Parathyroid adenoma (tissue), 2 donors: ENCODE measurements at regions not wholly inside any gene's neighbourhood (a gene's known extent, or its start where the extent isn't known, plus 50 kb on each side); places are given as distances from the start of the nearest gene placed in this dataset.

Experiments
- H2AFZ ChIP-seq: fragments of 300-600 bp; sonication (generic); one replicate; pipeline ENCODE4 v1.7.0; 2017; ENCODE audit warnings: antibody characterized with exemption, mild to moderate bottlenecking
- H3K27ac ChIP-seq: fragments of 300-600 bp; sonication (generic); one replicate; pipeline ENCODE4 v1.7.0; 2017
- H3K27me3 ChIP-seq: fragments of 300-600 bp; sonication (generic); one replicate; pipeline ENCODE4 v1.7.0; 2017; ENCODE audit warnings: low read length; ENCODE audit not compliant: control insufficient read depth, insufficient read depth
- H3K36me3 ChIP-seq: fragments of 300-600 bp; sonication (generic); one replicate; pipeline ENCODE4 v1.7.0; 2017; ENCODE audit warnings: low read length; ENCODE audit not compliant: control insufficient read depth, insufficient read depth
- H3K4me1 ChIP-seq: fragments of 300-600 bp; sonication (generic); one replicate; pipeline ENCODE4 v1.7.0; 2017; ENCODE audit warnings: control low read depth
- H3K4me2 ChIP-seq: fragments of 300-600 bp; sonication (generic); one replicate; pipeline ENCODE4 v1.7.0; 2017; ENCODE audit warnings: low read length
- H3K4me3 ChIP-seq: fragments of 300-600 bp; sonication (generic); one replicate; pipeline ENCODE4 v1.7.0; 2017; ENCODE audit warnings: low read depth, low read length
- H3K79me2 ChIP-seq: fragments of 300-600 bp; sonication (generic); one replicate; pipeline ENCODE4 v1.7.0; 2017; ENCODE audit warnings: control low read depth
- H3K9ac ChIP-seq: fragments of 300-600 bp; sonication (generic); one replicate; pipeline ENCODE4 v1.7.0; 2017; ENCODE audit warnings: mild to moderate bottlenecking
- H3K9me3 ChIP-seq: fragments of 300-600 bp; sonication (generic); one replicate; pipeline ENCODE4 v1.7.0; 2017; ENCODE audit warnings: low read length; ENCODE audit not compliant: control insufficient read depth
- CTCF ChIP-seq: fragments of 300-600 bp; sonication (generic); IDR thresholded peaks from one replicate; pipeline ENCODE4 v1.7.0; 2017; ENCODE audit warnings: antibody characterized with exemption, mild to moderate bottlenecking
- donor health status: primary hyperparathyroidism.

GRCh38 chr4:116387937-116388474 lies 697.4 kb downstream of the TRAM1L1 start:
- H2AFZ ChIP-seq, result no peak overlapping the region
- no peaks in the 10 kb centered on the region for H3K79me2 ChIP-seq
- no peaks in the 10 kb centered on the region for H3K27me3 ChIP-seq
- TF ChIP-seq CTCF, result no peak
- H3K27ac ChIP-seq, result no peak overlapping the region
- no peaks in the 10 kb centered on the region for H3K36me3 ChIP-seq
- no peak overlapping the region for H3K9ac ChIP-seq
- no peak overlapping the region for H3K4me2 ChIP-seq
- H3K4me3 ChIP-seq, result no peak overlapping the region
- H3K4me1 ChIP-seq, result no peaks in the 10 kb centered on the region
- H3K9me3 ChIP-seq, result no peaks in the 10 kb centered on the region

GRCh38 chr4:116386856-116387255 lies 698.5 kb downstream of the TRAM1L1 start:
- Histone ChIP-seq H3K4me3 (no peak overlapping the region), H3K9me3 (no peaks in the 10 kb centered on the region), H3K27ac (no peak overlapping the region), H3K79me2 (no peaks in the 10 kb centered on the region), H3K27me3 (no peaks in the 10 kb centered on the region), H3K4me1 (no peaks in the 10 kb centered on the region), H3K4me2 (no peak overlapping the region), H3K36me3 (no peaks in the 10 kb centered on the region), H2AFZ (no peak overlapping the region), H3K9ac (no peak overlapping the region)
- TF ChIP-seq CTCF, result no peak

GRCh38 chr4:116385583-116385982 lies 699.8 kb downstream of the TRAM1L1 start:
- no peaks in the 10 kb centered on the region for H3K9me3 ChIP-seq
- TF ChIP-seq CTCF, result no peak

GRCh38 chr4:116374815-116375214 lies 710.6 kb downstream of the TRAM1L1 start:
- no peaks in the 10 kb centered on the region for H3K27me3 ChIP-seq
- no peak overlapping the region for H2AFZ ChIP-seq
- H3K9me3 ChIP-seq, result no peaks in the 10 kb centered on the region
- H3K79me2 ChIP-seq, result no peaks in the 10 kb centered on the region
- H3K9ac ChIP-seq, result no peak overlapping the region
- H3K4me2 ChIP-seq, result no peak overlapping the region
- no peaks in the 10 kb centered on the region for H3K4me1 ChIP-seq
- TF ChIP-seq CTCF, result no peak
- no peak overlapping the region for H3K4me3 ChIP-seq
- H3K27ac ChIP-seq, result no peak overlapping the region
- no peaks in the 10 kb centered on the region for H3K36me3 ChIP-seq

More at GRCh38 chr4:116385583-116385982, 699.8 kb downstream of the TRAM1L1 start:
- no peak overlapping the region for H3K4me3 ChIP-seq
- no peak overlapping the region for H3K27ac ChIP-seq
- no peaks in the 10 kb centered on the region for H3K36me3 ChIP-seq
- no peak overlapping the region for H3K4me2 ChIP-seq
- no peaks in the 10 kb centered on the region for H3K4me1 ChIP-seq
- no peak overlapping the region for H3K9ac ChIP-seq
- no peaks in the 10 kb centered on the region for H3K27me3 ChIP-seq
- no peaks in the 10 kb centered on the region for H3K79me2 ChIP-seq
- H2AFZ ChIP-seq, result no peak overlapping the region

- Histone ChIP-seq H3K79me2 (no peaks in the 10 kb centered on the region), H3K27ac (no peak overlapping the region), H3K4me1 (no peaks in the 10 kb centered on the region), H3K4me3 (no peak overlapping the region), H3K36me3 (no peaks in the 10 kb centered on the region), H3K27me3 (no peaks in the 10 kb centered on the region), H2AFZ (no peak overlapping the region), H3K4me2 (no peak overlapping the region), H3K9me3 (no peaks in the 10 kb centered on the region), H3K9ac (no peak overlapping the region)
- TF ChIP-seq CTCF, result no peak
Measured at GRCh38 chr4:116362583-116362982, 722.8 kb downstream of the TRAM1L1 start.
